IPS-18a (cell line): ENCODE measurements at regions not wholly inside any gene's neighbourhood (a gene's known extent, or its start where the extent isn't known, plus 50 kb on each side); places are given as distances from the start of the nearest gene placed in this dataset.
A peak's percentile ranks its signal among the peaks of the same experiment; 100 is the strongest.
"Not testable (repeated sequence)": the region's sequence is repeated elsewhere in the genome, so short reads cannot be mapped to it uniquely, and the experiment has no call there.

Source experiments
- H3K27ac ChIP-seq: one replicate; pipeline ENCODE4 v1.5.1; 2013; ENCODE audit warnings: low read length
- H3K27me3 ChIP-seq: one replicate; pipeline ENCODE4 v1.6.1; 2013; ENCODE audit warnings: mild to moderate bottlenecking, low read length; ENCODE audit not compliant: control insufficient read depth, insufficient read depth
- H3K36me3 ChIP-seq: one replicate; pipeline ENCODE4 v1.6.1; 2013; ENCODE audit warnings: low read depth, low read length; ENCODE audit not compliant: control insufficient read depth
- H3K4me1 ChIP-seq: one replicate; pipeline ENCODE4 v1.6.1; 2013; ENCODE audit warnings: low read depth, low read length; ENCODE audit not compliant: control insufficient read depth
- H3K4me3 ChIP-seq: one replicate; pipeline ENCODE4 v1.5.1; 2013; ENCODE audit warnings: low read length
- H3K9ac ChIP-seq: one replicate; pipeline ENCODE4 v1.6.1; 2013; ENCODE audit warnings: mild to moderate bottlenecking, low read length, moderate library complexity
- H3K9me3 ChIP-seq: one replicate; pipeline ENCODE4 v1.6.1; 2013; ENCODE audit warnings: low read depth, low read length; ENCODE audit not compliant: control insufficient read depth

DNA sequence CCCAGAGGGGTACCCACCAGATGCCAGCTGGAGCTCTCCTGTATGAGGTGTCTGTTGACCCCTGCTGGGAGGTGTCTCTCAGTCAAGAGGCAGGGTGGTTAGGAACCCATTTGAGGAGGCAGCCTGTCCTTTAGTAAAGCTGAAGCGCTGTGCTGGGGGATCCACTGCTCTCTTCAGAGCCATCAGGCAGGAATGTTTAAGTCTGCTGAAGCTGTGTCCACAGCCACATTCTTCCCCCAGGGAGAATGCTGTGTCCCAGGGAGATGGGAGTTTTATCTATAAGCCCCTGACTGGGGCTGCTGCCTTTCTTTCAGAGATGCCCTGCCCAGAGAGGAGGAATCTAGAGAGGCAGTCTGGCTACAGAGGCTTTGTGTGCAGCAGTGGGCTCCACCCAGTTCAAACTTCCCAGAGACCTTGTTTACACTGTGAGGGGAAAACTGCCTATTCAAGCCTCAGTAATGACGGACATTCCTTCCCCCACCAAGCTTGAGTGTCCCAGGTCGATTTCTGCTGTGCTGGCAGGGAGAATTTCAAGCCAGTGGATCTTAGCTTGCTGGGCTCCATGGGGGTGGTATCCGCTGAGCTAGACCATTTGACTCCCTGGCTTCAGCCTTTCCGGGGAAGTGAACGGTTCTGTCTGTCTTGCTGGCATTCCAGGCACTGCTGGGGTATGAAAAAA is 133.8 kb downstream of the LEPR start:
- H3K4me1 ChIP-seq, H3K36me3 ChIP-seq, H3K4me3 ChIP-seq, H3K9ac ChIP-seq, H3K27me3 ChIP-seq, H3K27ac ChIP-seq, H3K9me3 ChIP-seq: not testable (repeated sequence)

DNA sequence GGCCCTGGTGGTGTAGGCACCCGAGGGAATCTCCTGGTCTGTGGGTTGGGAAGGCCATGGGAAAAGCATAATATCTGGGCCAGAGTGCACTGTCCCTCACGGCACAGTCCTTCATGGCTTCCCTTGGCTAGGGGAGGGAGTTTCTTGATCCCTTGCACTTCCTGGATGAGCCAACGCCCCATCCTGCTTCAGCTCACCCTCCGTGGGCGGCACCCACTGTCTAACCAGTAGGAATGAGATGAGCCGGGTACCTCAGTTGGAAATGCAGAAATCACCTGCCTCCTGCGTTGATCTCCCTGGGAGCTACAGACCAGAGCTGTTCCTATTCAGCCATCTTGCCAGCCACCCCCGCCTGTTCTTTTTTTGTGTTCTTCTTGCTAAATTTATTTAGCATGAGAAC is 134.4 kb downstream of the LEPR start:
- no peak overlapping the region for H3K4me3 ChIP-seq
- no peaks in the 10 kb centered on the region for H3K4me1 ChIP-seq

DNA sequence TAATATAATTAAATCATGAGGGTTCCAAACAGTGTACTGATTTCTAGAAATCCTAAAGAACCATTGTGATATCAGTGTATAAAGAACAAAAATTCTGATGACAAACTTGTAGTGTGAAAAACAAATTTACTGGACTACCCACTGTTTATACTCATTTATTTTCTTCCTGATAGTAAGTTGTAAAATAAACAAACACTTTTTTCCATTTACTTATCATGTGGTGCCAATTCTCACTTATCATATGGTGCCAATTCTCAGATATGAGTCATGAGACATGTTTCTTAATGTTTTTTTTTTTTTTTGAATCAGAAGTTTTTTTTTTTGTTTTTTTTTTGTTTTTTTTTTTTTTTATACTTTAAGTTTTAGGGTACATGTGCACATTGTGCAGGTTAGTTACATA is 137.7 kb downstream of the LEPR start:
- H3K9me3 ChIP-seq, result no peaks in the 10 kb centered on the region
- no peaks in the 10 kb centered on the region for H3K27me3 ChIP-seq
- H3K9ac ChIP-seq, result no peak overlapping the region
- no peaks in the 10 kb centered on the region for H3K4me1 ChIP-seq
- no peak overlapping the region for H3K27ac ChIP-seq
- no peak overlapping the region for H3K4me3 ChIP-seq
- H3K36me3 ChIP-seq, result no peaks in the 10 kb centered on the region

More for the DNA sequence above, 134.4 kb downstream of the LEPR start:
- no peaks in the 10 kb centered on the region for H3K36me3 ChIP-seq
- no peak overlapping the region for H3K9ac ChIP-seq
- no peaks in the 10 kb centered on the region for H3K9me3 ChIP-seq
- H3K27ac ChIP-seq, result no peak overlapping the region
- peaks cover 4% of the 10 kb centered on the region for H3K27me3 ChIP-seq

DNA sequence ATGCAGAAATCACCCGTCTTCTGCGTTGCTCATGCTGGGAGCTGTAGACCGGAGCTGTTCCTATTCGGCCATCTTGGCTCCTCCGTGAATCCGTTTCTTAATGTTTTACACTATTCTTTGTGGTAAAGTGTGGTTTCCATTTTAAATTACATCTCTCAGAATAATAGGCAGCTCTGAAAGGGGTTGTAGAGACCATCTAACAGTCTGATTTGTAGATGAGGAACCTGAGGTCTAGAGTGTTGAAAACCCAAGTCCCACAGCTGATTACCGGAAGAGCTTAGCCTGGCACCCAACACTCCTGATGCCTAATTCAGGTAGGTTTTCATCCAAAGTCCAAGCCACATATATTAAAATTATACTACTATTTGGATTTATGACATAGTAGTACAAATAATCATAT is 144.0 kb downstream of the LEPR start:
- Histone ChIP-seq H3K27ac (no peak overlapping the region), H3K27me3 (no peaks in the 10 kb centered on the region), H3K9ac (peak overlapping the region; percentile 42), H3K4me3 (peak overlapping the region; percentile 47), H3K4me1 (no peaks in the 10 kb centered on the region), H3K36me3 (no peaks in the 10 kb centered on the region), H3K9me3 (no peaks in the 10 kb centered on the region)

DNA sequence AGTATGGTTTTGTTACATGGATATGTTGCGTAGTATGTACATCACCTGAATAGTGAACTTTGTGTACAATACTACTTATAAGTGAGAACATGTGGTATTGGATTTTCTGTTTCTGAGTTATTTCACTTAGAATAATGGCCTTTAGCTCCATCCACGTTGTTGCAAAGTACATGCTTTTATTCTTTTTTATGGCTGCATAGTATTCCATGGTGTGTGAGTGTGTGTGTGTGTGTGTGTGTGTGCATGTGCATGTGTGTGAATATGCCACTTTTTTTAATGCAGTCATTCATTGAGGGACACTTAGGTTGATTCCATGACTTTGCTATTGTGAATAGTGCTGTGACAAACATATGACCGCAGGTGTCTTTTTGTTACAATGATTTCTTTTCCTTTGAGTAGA is 147.8 kb downstream of the LEPR start:
- Histone ChIP-seq H3K4me3 (no peak overlapping the region), H3K36me3 (no peaks in the 10 kb centered on the region), H3K4me1 (no peaks in the 10 kb centered on the region), H3K27ac (no peak overlapping the region), H3K27me3 (no peaks in the 10 kb centered on the region), H3K9me3 (no peaks in the 10 kb centered on the region), H3K9ac (no peak overlapping the region)

DNA sequence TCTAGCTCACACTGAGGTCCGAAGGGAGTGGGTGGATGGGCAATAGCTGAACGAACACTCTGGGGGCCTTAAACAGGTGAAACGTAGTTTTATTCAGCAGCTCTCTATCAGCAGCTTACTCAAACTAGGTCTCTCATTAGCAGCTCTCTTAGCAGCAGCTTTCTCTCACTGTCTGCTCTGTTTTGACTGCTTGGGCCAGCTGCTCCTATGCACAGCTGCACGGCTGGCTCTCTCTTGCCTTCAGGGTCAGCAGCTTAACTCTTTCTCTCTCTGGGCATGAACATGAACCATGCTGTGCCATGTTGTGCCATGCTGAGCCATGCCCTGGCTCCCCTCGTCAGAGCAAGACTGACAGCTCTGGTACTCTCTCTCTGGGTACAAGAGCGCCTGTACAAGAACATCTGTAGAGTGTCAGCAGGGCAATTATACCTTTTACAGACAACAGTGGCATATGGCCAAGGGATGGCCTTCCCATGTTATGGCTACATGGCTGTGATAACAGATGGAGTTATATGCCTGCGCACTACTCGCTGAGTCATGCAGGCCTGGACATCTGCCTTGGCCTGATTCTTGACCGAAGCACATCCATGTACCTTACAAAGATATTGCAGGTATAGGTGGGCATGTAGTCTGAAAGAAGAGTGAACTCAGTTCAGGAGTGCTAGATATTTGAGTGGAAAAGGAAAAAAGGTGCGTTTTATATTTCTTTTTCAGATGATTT is 152.4 kb downstream of the LEPR start:
- H3K9ac ChIP-seq, result no peak overlapping the region
- H3K4me1 ChIP-seq, result no peaks in the 10 kb centered on the region

DNA sequence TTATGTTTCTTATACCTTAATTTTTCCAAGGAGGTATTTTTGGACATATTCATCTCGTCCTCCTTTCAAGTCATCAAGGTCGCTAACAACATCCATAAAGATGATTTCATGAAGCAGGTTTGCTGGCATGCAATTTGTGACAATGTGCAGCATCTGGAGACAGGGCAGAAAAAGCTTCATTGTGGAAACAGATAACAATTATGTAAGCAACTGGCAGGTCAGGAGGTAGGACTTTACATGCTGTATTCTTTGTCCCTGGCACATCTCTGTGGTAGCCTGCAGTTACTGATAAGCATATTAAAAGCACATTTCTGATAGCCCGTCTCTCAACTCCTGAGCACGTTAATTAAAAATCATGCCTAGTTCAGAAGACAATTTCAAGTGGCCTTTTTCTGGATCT is 156.8 kb downstream of the LEPR start:
- Histone ChIP-seq H3K36me3 (no peaks in the 10 kb centered on the region), H3K27ac (no peak overlapping the region)

More for the DNA sequence above, 152.4 kb downstream of the LEPR start:
- Histone ChIP-seq H3K27me3 (no peaks in the 10 kb centered on the region), H3K9me3 (no peaks in the 10 kb centered on the region), H3K36me3 (no peaks in the 10 kb centered on the region), H3K4me3 (no peak overlapping the region), H3K27ac (no peak overlapping the region)

DNA sequence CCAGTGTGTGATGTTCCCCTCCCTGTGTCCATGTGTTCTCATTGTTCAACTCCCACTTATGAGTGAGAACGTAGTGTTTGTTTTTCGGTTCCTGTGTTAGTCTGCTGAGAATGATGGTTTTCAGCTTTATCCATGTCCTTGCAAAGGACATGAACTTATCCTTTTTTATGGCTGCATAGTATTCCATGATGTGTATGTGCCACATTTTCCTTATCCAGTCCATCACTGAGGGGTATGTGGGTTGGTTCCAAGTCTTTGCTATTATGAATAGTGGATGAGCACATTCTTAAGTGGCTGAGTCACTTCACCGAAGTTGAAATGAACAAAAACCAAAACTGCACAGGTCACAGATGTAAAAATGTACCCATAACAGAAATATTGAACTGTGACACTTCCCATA is 157.5 kb downstream of the LEPR start:
- H3K9me3 ChIP-seq, H3K27me3 ChIP-seq, H3K36me3 ChIP-seq, H3K27ac ChIP-seq, H3K4me3 ChIP-seq, H3K9ac ChIP-seq, H3K4me1 ChIP-seq: not testable (repeated sequence)

More for the DNA sequence above, 156.8 kb downstream of the LEPR start:
- Histone ChIP-seq H3K9me3 (no peaks in the 10 kb centered on the region), H3K4me1 (no peaks in the 10 kb centered on the region), H3K9ac (no peak overlapping the region), H3K27me3 (no peaks in the 10 kb centered on the region), H3K4me3 (no peak overlapping the region)

DNA sequence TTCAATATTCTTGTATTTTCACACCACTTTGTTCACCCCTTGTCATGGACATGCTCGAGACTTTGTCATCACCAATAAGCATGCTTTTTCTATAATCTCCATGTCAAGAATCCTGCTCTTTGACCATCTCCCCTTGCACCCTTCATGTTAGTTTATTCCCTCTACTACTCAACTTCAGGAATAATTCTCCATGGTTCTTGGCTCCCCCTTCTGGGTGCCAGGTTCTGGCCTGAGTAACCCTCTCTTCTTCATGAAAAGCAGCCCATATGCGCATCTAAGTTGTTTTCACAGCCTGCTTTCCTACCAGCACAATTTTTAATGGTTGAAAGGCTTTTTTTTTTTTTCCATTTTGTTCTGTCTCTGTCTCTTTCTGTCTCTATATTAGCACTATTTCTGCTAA is 160.7 kb downstream of the LEPR start:
- no peak overlapping the region for H3K4me3 ChIP-seq
- no peaks in the 10 kb centered on the region for H3K27me3 ChIP-seq
- no peaks in the 10 kb centered on the region for H3K36me3 ChIP-seq
- no peak overlapping the region for H3K9ac ChIP-seq
- H3K9me3 ChIP-seq, result no peaks in the 10 kb centered on the region
- H3K4me1 ChIP-seq, result no peaks in the 10 kb centered on the region
- no peak overlapping the region for H3K27ac ChIP-seq

DNA sequence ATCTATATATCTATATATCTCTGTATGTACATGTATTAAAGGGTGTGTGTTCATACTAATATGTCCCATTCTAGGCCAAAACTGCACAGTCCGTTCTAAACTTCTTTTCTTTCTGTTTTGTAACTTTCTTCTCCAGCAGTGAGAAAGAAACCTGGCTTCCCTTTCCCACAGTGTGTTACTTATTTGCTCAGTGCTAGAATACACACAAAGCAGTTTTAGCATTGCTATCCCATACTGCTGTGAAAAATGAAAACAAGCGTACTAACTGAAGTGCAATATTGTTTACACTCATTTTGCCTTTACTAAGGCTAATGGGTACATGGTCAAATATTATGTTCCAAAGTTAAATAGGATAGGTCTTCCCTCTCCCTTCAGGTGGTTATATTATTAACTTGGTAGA is 163.9 kb downstream of the LEPR start:
- H3K4me1 ChIP-seq, result no peaks in the 10 kb centered on the region
- no peaks in the 10 kb centered on the region for H3K27me3 ChIP-seq
- H3K27ac ChIP-seq, result no peak overlapping the region
- no peak overlapping the region for H3K9ac ChIP-seq
- no peaks in the 10 kb centered on the region for H3K36me3 ChIP-seq
- H3K9me3 ChIP-seq, result no peaks in the 10 kb centered on the region
- H3K4me3 ChIP-seq, result no peak overlapping the region

DNA sequence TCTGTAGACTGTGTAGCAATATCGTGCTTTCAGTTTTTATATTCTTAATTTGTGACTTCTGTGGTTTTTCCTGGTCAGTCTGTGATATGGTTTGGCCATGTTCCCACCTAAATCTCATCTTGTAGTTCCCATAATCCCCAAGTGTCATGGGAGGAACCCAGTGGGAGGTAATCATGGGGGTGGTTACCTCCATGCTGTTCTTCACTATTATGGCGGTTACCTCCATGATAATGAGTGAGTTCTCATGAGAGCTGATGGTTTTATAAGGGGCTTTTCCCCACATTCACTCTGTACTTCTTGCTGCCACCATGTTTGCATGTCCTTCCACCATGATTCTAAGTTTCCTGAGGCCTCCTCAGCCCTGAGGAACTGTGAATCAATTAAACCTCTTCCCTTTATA is 169.8 kb downstream of the LEPR start:
- Histone ChIP-seq H3K9ac (no peak overlapping the region), H3K9me3 (no peaks in the 10 kb centered on the region)

DNA sequence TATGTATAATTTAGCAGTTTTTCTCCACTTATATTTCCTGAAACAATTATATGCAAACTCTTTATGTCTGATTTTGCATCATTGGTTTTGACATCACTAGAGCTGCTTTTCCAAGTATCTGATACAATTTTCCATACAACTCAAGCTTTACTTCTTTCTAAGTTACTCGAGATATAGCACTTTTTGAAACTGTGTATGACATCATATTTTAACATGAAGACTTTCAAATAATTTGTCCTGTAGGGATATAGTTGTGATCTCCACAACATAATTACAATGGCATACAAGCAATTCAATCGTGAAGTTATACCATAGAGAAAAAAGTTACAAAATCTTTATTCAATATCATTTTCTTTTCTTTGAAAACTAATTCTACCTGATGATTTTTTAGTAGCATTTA is 173.0 kb downstream of the LEPR start:
- Histone ChIP-seq H3K9ac (no peak overlapping the region), H3K27ac (no peak overlapping the region), H3K4me1 (no peaks in the 10 kb centered on the region), H3K4me3 (no peak overlapping the region), H3K36me3 (no peaks in the 10 kb centered on the region), H3K27me3 (no peaks in the 10 kb centered on the region), H3K9me3 (no peaks in the 10 kb centered on the region)

More for the DNA sequence above, 169.8 kb downstream of the LEPR start:
- Histone ChIP-seq H3K27me3 (no peaks in the 10 kb centered on the region), H3K36me3 (no peaks in the 10 kb centered on the region), H3K27ac (no peak overlapping the region), H3K4me1 (no peaks in the 10 kb centered on the region), H3K4me3 (no peak overlapping the region)
